ENCODE measurements at regions not wholly inside any gene's neighbourhood (a gene's known extent, or its start where the extent isn't known, plus 50 kb on each side); places are given as distances from the start of the nearest gene placed in this dataset.
"Not testable (repeated sequence)": the region's sequence is repeated elsewhere in the genome, so short reads cannot be mapped to it uniquely, and the experiment has no call there.

DNA sequence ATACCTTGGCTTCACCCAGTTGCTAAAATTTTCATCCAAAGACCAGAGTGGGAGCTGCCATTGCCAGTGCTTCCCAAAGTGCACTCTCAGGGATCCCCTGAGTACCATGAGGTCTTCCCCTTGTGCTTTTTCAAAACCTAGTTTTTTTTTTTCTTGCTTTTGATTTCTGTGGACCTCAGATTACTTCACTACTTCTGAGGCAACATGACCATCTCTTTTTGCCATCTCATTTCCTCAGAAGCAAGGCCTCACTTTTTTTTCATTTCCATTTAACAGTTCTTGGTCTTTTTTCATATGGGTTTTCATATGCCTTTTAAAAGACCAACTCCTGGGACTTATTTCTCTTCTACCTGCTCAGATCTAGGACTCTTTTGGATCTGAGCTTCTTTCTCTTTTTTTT is 64.1 kb upstream of the MMS22L start:
- Histone ChIP-seq H3K4me1 (no peaks in the 10 kb centered on the region), H3K36me3 (no peaks in the 10 kb centered on the region), H3K27ac (no peak overlapping the region), H3K4me3 (no peak overlapping the region), H3K27me3 (no peaks in the 10 kb centered on the region), H3K9me3 (no peaks in the 10 kb centered on the region)
- TF ChIP-seq, protein P1, sequence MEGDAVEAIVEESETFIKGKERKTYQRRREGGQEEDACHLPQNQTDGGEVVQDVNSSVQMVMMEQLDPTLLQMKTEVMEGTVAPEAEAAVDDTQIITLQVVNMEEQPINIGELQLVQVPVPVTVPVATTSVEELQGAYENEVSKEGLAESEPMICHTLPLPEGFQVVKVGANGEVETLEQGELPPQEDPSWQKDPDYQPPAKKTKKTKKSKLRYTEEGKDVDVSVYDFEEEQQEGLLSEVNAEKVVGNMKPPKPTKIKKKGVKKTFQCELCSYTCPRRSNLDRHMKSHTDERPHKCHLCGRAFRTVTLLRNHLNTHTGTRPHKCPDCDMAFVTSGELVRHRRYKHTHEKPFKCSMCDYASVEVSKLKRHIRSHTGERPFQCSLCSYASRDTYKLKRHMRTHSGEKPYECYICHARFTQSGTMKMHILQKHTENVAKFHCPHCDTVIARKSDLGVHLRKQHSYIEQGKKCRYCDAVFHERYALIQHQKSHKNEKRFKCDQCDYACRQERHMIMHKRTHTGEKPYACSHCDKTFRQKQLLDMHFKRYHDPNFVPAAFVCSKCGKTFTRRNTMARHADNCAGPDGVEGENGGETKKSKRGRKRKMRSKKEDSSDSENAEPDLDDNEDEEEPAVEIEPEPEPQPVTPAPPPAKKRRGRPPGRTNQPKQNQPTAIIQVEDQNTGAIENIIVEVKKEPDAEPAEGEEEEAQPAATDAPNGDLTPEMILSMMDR (IDR thresholded peaks at IDR 0.05) = no peak
- no peak for TF ChIP-seq POLR2AphosphoS5 (IDR thresholded peaks at IDR 0.05)
- no peak for TF ChIP-seq EP300 (IDR thresholded peaks at IDR 0.05)
- TF ChIP-seq POLR2A (IDR thresholded peaks at IDR 0.05) = no peak
- DNase-seq (ENCODE audit: low spot score in 2 of 2) = no peak

DNA sequence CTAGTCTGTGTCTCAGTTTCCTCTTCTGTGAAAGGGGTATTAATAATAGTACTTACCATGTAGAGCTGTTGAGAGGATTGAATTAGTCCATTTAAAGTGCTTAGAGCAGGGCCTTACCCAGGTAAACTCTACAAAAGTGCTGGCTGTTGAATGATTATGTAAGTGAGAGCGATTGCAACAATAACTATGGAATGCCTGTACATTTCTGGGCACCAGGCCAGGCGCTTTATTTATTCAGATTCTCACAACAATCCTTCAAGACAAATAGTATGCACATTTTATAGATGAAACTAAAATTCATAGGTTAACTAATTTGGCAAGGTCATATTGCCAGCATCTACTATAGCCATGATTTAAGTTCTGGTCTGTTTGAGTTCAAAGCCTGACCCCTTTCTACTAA is 78.3 kb upstream of the MMS22L start:
- H3K4me3 ChIP-seq = no peak overlapping the region
- peaks cover 2% of the 10 kb centered on the region for H3K27me3 ChIP-seq
- no peak for DNase-seq (ENCODE audit: low spot score in 2 of 2)
- H3K9me3 ChIP-seq = no peaks in the 10 kb centered on the region
- no peaks in the 10 kb centered on the region for H3K36me3 ChIP-seq
- WGBS = 55% methylated on average over 2 of the region's 2 CpGs
- H3K27ac ChIP-seq = no peak overlapping the region
- H3K4me1 ChIP-seq = no peaks in the 10 kb centered on the region
- TF ChIP-seq EP300 (IDR thresholded peaks at IDR 0.05) = no peak

DNA sequence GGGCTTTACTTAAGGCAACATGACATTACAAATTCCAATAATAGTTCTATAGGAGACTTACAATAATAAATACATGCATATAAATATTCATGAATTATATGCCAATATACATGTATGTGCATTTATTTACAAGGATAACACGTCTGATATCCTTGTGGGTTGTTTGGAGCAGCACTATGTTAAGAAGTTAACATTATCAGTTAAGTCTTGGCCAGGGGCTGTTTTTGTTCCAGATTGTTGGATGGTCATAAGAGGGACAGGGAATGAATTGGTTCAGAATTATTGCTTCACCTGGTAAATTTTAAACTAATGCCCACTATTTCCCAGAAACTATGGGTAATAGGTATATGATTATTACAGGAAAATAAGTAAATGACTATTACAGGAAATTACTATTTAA is 81.3 kb upstream of the MMS22L start:
- no peak for DNase-seq (ENCODE audit: low spot score in 2 of 2)
- H3K27me3 ChIP-seq = no peaks in the 10 kb centered on the region
- H3K36me3 ChIP-seq = no peaks in the 10 kb centered on the region
- TF ChIP-seq POLR2AphosphoS5 (IDR thresholded peaks at IDR 0.05) = no peak
- TF ChIP-seq, protein P1 (IDR thresholded peaks at IDR 0.05) = no peak
- TF ChIP-seq EP300 (IDR thresholded peaks at IDR 0.05) = no peak
- no peak for TF ChIP-seq POLR2A (IDR thresholded peaks at IDR 0.05)
- no peak overlapping the region for H3K4me3 ChIP-seq
- H3K27ac ChIP-seq = no peak overlapping the region
- no peaks in the 10 kb centered on the region for H3K9me3 ChIP-seq
- H3K4me1 ChIP-seq = no peaks in the 10 kb centered on the region
- WGBS = 63% methylated on average over 1 of the region's 1 CpG

DNA sequence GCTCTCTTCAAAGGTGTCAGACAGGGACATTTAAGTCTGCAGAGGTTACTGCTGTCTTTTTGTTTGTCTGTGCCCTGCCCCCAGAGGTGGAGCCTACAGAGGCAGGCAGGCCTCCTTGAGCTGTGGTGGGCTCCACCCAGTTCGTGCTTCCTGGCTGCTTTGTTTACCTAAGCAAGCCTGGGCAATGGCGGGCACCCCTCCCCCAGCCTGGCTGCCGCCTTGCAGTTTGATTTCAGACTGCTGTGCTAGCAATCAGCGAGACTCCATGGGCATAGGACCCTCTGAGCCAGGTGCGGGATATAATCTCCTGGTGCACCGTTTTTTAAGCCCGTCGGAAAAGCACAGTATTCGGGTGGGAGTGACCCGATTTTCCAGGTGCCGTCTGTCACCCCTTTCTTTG is 99.1 kb upstream of the MMS22L start:
- WGBS = 100% methylated on average over 3 of the region's 11 CpGs
- H3K9me3 ChIP-seq; DNase-seq (ENCODE audit: low spot score in 2 of 2); H3K36me3 ChIP-seq; H3K4me3 ChIP-seq; H3K27me3 ChIP-seq; H3K27ac ChIP-seq; H3K4me1 ChIP-seq: not testable (repeated sequence)

DNA sequence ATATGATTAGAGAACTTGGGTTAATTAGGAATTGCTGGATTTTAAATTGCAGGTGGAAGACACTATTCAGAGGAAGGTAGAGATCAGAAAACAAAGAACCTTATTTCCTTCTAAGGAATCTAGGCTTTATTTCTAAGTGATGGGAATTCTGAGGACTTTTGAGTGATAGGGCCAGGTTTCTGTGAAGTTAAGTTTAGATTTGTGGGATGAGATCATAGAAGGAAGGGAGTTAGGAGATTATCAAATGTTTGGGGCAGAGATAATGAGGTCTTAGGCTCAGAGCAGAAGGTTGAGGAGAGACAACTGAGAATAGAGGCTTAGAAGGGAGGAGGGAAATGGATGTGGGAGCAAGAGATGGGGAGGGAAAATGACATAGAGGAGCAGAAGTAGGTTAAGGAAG is 109.7 kb upstream of the MMS22L start:
- Histone ChIP-seq H3K27me3 (no peaks in the 10 kb centered on the region), H3K4me1 (no peaks in the 10 kb centered on the region), H3K36me3 (no peaks in the 10 kb centered on the region), H3K9me3 (no peaks in the 10 kb centered on the region), H3K27ac (no peak overlapping the region), H3K4me3 (no peak overlapping the region)
- no peak for TF ChIP-seq POLR2AphosphoS5 (IDR thresholded peaks at IDR 0.05)
- TF ChIP-seq, protein P1 (IDR thresholded peaks at IDR 0.05) = no peak
- no peak for TF ChIP-seq EP300 (IDR thresholded peaks at IDR 0.05)
- TF ChIP-seq POLR2A (IDR thresholded peaks at IDR 0.05) = no peak
- no peak for DNase-seq (ENCODE audit: low spot score in 2 of 2)

DNA sequence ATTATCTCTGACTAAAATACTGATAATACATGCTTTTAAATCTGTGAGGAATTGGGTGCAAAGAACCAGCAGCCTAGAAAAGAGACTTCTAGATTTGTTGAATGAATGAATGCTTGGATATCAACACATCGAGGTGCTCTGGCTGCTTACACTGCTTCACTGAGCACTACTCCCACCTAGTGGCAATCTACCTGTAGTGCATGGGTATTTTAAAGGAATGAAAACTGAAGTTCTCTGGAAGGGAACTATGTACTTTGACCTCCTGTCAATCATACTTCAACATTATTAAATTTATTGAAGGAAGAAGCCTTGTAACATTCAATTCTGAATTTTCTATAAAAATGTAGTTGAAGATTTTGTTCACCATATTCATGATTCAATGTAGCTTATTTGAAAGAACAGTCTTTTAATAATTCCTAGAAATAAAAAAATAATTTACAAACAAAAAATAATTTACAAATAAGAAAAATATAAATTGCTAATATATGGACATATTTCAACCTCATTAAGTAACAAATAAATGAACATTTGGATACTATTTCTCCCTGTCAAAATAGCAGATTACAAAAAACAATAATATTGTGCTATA is 111.2 kb upstream of the MMS22L start:
- H3K4me1 ChIP-seq = no peaks in the 10 kb centered on the region
- no peak overlapping the region for H3K27ac ChIP-seq
- WGBS = 0% methylated on average over 1 of the region's 1 CpG
- H3K27me3 ChIP-seq = no peaks in the 10 kb centered on the region
- TF ChIP-seq, protein P1 (IDR thresholded peaks at IDR 0.05) = peak; percentile 59 to 76
- TF ChIP-seq POLR2A (IDR thresholded peaks at IDR 0.05) = no peak
- no peaks in the 10 kb centered on the region for H3K36me3 ChIP-seq
- DNase-seq (ENCODE audit: low spot score in 2 of 2) = no peak
- H3K4me3 ChIP-seq = no peak overlapping the region
- H3K9me3 ChIP-seq = no peaks in the 10 kb centered on the region
